ENCODE measurements at regions not wholly inside any gene's neighbourhood (a gene's known extent, or its start where the extent isn't known, plus 50 kb on each side); places are given as distances from the start of the nearest gene placed in this dataset.
A peak's percentile ranks its signal among the peaks of the same experiment; 100 is the strongest.
"Not testable (repeated sequence)": the region's sequence is repeated elsewhere in the genome, so short reads cannot be mapped to it uniquely, and the experiment has no call there.

- DNase-seq, result peak; percentile 94 to 100
- CTCF ChIA-PET; H4K20me1 ChIP-seq (ENCODE audit: insufficient read depth); H3K9me2 ChIP-seq (ENCODE audit: insufficient read depth); H3K36me3 ChIP-seq (ENCODE audit: low read depth); H3K27me3 ChIP-seq (ENCODE audit: insufficient read depth, low read depth); H3K9me3 ChIP-seq (ENCODE audit: insufficient read depth, low read depth); BruUV-seq (replicated peaks): not testable (repeated sequence)
- Histone ChIP-seq H3K27ac (0 out of 2 replicates have a peak overlapping the region, but pooled peaks have one; percentile 49), H3K4me3 (peak overlapping the region; percentile 85), H3F3A (ENCODE audit: insufficient read depth, low read depth) (peaks cover 27% of the 10 kb centered on the region; the same call in 1 of the 2 replicates), H2AFZ (peak overlapping the region; percentile 86), H3K4me2 (peak overlapping the region; percentile 98), H3K4me1 (replicated peaks; ENCODE audit: insufficient read depth) (peaks cover 41% of the 10 kb centered on the region), H3K79me2 (ENCODE audit: low read depth) (peaks cover 11% of the 10 kb centered on the region; the same call in 1 of the 2 replicates)
- intact Hi-C loops (cut with micrococcal nuclease; ENCODE audit: unreplicated experiment), result loop anchor here (1.0 to 5.0 kb wide), 3 partner anchors 149 to 321 kb away; partner anchors contain the start of gene OSBPL11
- POLR2A ChIA-PET (ENCODE audit: unreplicated experiment), result interaction anchor here (0.6 kb wide), 2 partner anchors 1544 to 1958 kb away, joined by 6 read pairs; no protein-coding TSS in a partner anchor
Measured at GRCh38 chr3:125915792-125916375, 53.1 kb upstream of the ROPN1B start.

DNA sequence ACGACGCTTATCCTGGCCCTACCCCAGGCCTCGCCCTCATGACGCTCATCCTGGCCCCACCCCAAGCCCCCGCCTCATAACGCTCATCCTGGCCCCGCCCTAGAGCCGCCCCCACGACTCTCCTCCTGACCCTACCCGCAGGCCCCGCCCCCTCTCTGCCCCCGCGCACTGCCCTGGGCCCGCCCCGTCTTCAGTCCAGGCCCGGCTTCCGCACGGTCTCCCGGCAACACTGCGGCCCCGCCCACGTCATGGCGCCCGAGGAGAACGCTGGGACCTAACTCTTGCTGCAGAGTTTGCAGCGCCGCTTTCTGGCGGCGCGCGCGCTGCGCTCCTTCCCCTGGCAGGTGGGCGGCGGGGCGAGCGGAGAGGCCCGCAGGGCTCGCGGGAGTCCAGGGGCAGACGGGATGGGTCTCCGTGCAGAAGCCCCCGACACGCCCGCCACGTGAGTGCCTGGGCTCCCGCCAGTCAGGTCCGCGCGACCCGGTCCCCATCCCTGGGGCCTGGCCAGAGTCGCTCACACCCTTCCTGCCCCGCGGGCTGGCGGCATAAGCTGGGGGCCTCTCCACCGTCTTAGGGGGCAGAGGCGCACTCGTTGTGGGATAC, 52.5 kb upstream of the ROPN1B start:
- ChIA-PET POLR2A (ENCODE audit: unreplicated experiment) (interaction anchor here (0.6 kb wide), 1 partner anchor 1543 kb away, joined by 6 read pairs; no protein-coding TSS in a partner anchor), CTCF (interaction anchor here (0.6 kb wide), 3 partner anchors 318 to 897 kb away, joined by 3 to 4 read pairs (median 3); no protein-coding TSS in a partner anchor)
- peaks cover 27% of the 10 kb centered on the region; the same call in 1 of the 2 replicates for H3F3A ChIP-seq (ENCODE audit: insufficient read depth, low read depth)
- peak overlapping the region; percentile 79 for H2AFZ ChIP-seq
- intact Hi-C loops (cut with micrococcal nuclease; ENCODE audit: unreplicated experiment), result loop anchor here (1.0 to 5.0 kb wide), 3 partner anchors 149 to 321 kb away; partner anchors contain the start of gene OSBPL11
- peak; percentile 88 to 99 for DNase-seq
- no peaks in the 10 kb centered on the region for H3K9me2 ChIP-seq (ENCODE audit: insufficient read depth)
- H3K27me3 ChIP-seq (ENCODE audit: insufficient read depth, low read depth), result no peaks in the 10 kb centered on the region
- no peaks in the 10 kb centered on the region for H4K20me1 ChIP-seq (ENCODE audit: insufficient read depth)
- H3K4me3 ChIP-seq, result peak overlapping the region; percentile 85
- H3K4me1 ChIP-seq (replicated peaks; ENCODE audit: insufficient read depth), result peaks cover 41% of the 10 kb centered on the region
- no TSS peak for BruUV-seq (replicated peaks)
- peaks cover 11% of the 10 kb centered on the region; the same call in 1 of the 2 replicates for H3K79me2 ChIP-seq (ENCODE audit: low read depth)
- H3K27ac ChIP-seq, result peak overlapping the region; percentile 65
- H3K9me3 ChIP-seq (ENCODE audit: insufficient read depth, low read depth), result no peaks in the 10 kb centered on the region
- H3K4me2 ChIP-seq, result peak overlapping the region; percentile 79
- TF ChIP-seq EZH2 (IDR thresholded peaks at IDR 0.05; ENCODE audit: low read depth), result no peak
- TF ChIP-seq, protein P1, sequence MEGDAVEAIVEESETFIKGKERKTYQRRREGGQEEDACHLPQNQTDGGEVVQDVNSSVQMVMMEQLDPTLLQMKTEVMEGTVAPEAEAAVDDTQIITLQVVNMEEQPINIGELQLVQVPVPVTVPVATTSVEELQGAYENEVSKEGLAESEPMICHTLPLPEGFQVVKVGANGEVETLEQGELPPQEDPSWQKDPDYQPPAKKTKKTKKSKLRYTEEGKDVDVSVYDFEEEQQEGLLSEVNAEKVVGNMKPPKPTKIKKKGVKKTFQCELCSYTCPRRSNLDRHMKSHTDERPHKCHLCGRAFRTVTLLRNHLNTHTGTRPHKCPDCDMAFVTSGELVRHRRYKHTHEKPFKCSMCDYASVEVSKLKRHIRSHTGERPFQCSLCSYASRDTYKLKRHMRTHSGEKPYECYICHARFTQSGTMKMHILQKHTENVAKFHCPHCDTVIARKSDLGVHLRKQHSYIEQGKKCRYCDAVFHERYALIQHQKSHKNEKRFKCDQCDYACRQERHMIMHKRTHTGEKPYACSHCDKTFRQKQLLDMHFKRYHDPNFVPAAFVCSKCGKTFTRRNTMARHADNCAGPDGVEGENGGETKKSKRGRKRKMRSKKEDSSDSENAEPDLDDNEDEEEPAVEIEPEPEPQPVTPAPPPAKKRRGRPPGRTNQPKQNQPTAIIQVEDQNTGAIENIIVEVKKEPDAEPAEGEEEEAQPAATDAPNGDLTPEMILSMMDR (conservative IDR thresholded peaks at IDR 0.05), result no peak; the same call in 1 of the 2 replicates
- no peaks in the 10 kb centered on the region for H3K36me3 ChIP-seq (ENCODE audit: low read depth)

- peak overlapping the region; percentile 65 for H3K27ac ChIP-seq
- BruUV-seq (replicated peaks), result TSS peak; percentile 58
- H3K9me2 ChIP-seq (ENCODE audit: insufficient read depth); POLR2A ChIA-PET (ENCODE audit: unreplicated experiment); H3K27me3 ChIP-seq (ENCODE audit: insufficient read depth, low read depth); H4K20me1 ChIP-seq (ENCODE audit: insufficient read depth); H3K36me3 ChIP-seq (ENCODE audit: low read depth); H3K9me3 ChIP-seq (ENCODE audit: insufficient read depth, low read depth): not testable (repeated sequence)
- peaks cover 38% of the 10 kb centered on the region for H3K4me1 ChIP-seq (replicated peaks; ENCODE audit: insufficient read depth)
- H3F3A ChIP-seq (ENCODE audit: insufficient read depth, low read depth), result peaks cover 24% of the 10 kb centered on the region; the same call in 1 of the 2 replicates
- CTCF ChIA-PET, result interaction anchor here (0.6 kb wide), 3 partner anchors 319 to 896 kb away, joined by 3 to 4 read pairs (median 3); no protein-coding TSS in a partner anchor
- peak overlapping the region; percentile 79 for H3K4me2 ChIP-seq
- intact Hi-C loops (cut with micrococcal nuclease; ENCODE audit: unreplicated experiment), result loop anchor here (5.0 kb wide), 2 partner anchors 150 to 210 kb away; no protein-coding TSS in a partner anchor
- H2AFZ ChIP-seq, result peak overlapping the region; percentile 79
- H3K4me3 ChIP-seq, result peak overlapping the region; percentile 85
- H3K79me2 ChIP-seq (ENCODE audit: low read depth), result peaks cover 11% of the 10 kb centered on the region; the same call in 1 of the 2 replicates
- peak in 1 of 2 experiments; percentile 39 for DNase-seq
Measured at GRCh38 chr3:125917020-125917549, 51.9 kb upstream of the ROPN1B start.

DNA sequence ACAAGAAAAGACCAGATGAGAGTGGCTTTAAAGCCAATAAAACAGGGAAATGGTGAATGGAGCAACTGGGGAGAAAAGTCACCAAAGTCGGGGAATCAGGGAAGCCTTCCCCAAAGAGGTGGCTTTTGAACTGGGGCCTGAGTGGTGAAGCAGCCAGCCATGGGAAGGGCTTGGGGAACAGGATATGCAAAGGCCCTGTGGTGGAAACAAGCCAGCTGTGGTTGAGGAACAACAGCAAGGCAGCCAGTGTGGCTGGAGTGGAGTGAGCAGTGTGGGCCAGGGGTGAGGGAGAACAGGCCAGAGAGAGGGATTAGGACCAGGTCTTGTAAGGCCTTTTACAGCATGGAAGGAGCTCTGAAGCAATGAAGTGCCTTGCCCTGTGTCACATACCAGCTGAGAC, 51.0 kb upstream of the ROPN1B start:
- H3K27me3 ChIP-seq (ENCODE audit: insufficient read depth, low read depth); H3K9me3 ChIP-seq (ENCODE audit: insufficient read depth, low read depth); H3K27ac ChIP-seq; H3K4me3 ChIP-seq; DNase-seq; H2AFZ ChIP-seq; BruUV-seq (replicated peaks); H3K9me2 ChIP-seq (ENCODE audit: insufficient read depth); H3K36me3 ChIP-seq (ENCODE audit: low read depth); POLR2A ChIA-PET (ENCODE audit: unreplicated experiment); CTCF ChIA-PET; H4K20me1 ChIP-seq (ENCODE audit: insufficient read depth): not testable (repeated sequence)
- intact Hi-C loops (cut with micrococcal nuclease; ENCODE audit: unreplicated experiment), result loop anchor here (5.0 kb wide), 2 partner anchors 151 to 209 kb away; no protein-coding TSS in a partner anchor
- H3F3A ChIP-seq (ENCODE audit: insufficient read depth, low read depth), result peaks cover 16% of the 10 kb centered on the region; the same call in 1 of the 2 replicates
- H3K4me1 ChIP-seq (replicated peaks; ENCODE audit: insufficient read depth), result peaks cover 32% of the 10 kb centered on the region
- H3K4me2 ChIP-seq, result peak overlapping the region; percentile 79
- H3K79me2 ChIP-seq (ENCODE audit: low read depth), result peaks cover 11% of the 10 kb centered on the region; the same call in 1 of the 2 replicates

GRCh38 chr3:125918451-125918850, 50.5 kb upstream of the ROPN1B start:
- not testable (repeated sequence) for H3K9me2 ChIP-seq (ENCODE audit: insufficient read depth); H4K20me1 ChIP-seq (ENCODE audit: insufficient read depth); H3K27me3 ChIP-seq (ENCODE audit: insufficient read depth, low read depth); H3K36me3 ChIP-seq (ENCODE audit: low read depth); H2AFZ ChIP-seq; H3K9me3 ChIP-seq (ENCODE audit: insufficient read depth, low read depth); H3K4me3 ChIP-seq; BruUV-seq (replicated peaks)
- peaks cover 16% of the 10 kb centered on the region; the same call in 1 of the 2 replicates for H3F3A ChIP-seq (ENCODE audit: insufficient read depth, low read depth)
- intact Hi-C loops (cut with micrococcal nuclease; ENCODE audit: unreplicated experiment), result loop anchor here (5.0 kb wide), 2 partner anchors 151 to 209 kb away; no protein-coding TSS in a partner anchor
- CTCF ChIA-PET, result interaction anchor here (0.6 kb wide), 1 partner anchor 371 kb away, joined by 3 read pairs; no protein-coding TSS in a partner anchor
- H3K4me2 ChIP-seq, result peak overlapping the region; percentile 79
- H3K79me2 ChIP-seq (ENCODE audit: low read depth), result peaks cover 11% of the 10 kb centered on the region; the same call in 1 of the 2 replicates
- H3K27ac ChIP-seq, result 0 out of 2 replicates have a peak overlapping the region, but pooled peaks have one; percentile 30
- POLR2A ChIA-PET (ENCODE audit: unreplicated experiment), result interaction anchor here (0.6 kb wide), 1 partner anchor 558 kb away, joined by 4 read pairs; no protein-coding TSS in a partner anchor
- peaks cover 31% of the 10 kb centered on the region for H3K4me1 ChIP-seq (replicated peaks; ENCODE audit: insufficient read depth)
- peak; percentile 41 to 52 for DNase-seq

Measured in PC-9 (cell line).